ENCODE measurements at regions not wholly inside any gene's neighbourhood (a gene's known extent, or its start where the extent isn't known, plus 50 kb on each side); places are given as distances from the start of the nearest gene placed in this dataset.

DNA sequence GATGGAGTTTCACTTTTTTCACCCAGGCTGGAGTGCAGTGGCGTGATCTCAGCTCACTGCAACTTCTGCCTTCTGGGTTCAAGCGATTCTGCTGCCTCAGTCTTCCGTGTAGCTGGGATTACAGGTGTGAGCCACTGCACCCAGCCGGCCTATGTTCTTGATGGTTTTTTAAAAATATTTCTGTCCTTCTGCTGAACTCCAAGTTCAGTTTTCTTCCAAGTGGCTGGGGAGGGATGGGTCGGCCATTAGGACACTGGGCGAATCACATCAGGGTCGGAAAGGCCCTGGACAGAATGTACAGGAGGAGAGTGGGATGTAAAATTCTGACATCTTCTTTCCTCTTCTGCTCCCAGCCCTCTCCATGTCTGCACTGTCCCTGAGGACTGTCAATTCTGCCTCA is 289.6 kb downstream of the PTPRU start:
- TF ChIP-seq, protein P1, sequence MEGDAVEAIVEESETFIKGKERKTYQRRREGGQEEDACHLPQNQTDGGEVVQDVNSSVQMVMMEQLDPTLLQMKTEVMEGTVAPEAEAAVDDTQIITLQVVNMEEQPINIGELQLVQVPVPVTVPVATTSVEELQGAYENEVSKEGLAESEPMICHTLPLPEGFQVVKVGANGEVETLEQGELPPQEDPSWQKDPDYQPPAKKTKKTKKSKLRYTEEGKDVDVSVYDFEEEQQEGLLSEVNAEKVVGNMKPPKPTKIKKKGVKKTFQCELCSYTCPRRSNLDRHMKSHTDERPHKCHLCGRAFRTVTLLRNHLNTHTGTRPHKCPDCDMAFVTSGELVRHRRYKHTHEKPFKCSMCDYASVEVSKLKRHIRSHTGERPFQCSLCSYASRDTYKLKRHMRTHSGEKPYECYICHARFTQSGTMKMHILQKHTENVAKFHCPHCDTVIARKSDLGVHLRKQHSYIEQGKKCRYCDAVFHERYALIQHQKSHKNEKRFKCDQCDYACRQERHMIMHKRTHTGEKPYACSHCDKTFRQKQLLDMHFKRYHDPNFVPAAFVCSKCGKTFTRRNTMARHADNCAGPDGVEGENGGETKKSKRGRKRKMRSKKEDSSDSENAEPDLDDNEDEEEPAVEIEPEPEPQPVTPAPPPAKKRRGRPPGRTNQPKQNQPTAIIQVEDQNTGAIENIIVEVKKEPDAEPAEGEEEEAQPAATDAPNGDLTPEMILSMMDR (IDR thresholded peaks at IDR 0.05 in 4 of 5, conservative IDR thresholded peaks at IDR 0.05 in 1 of 5) = no peak
- TF ChIP-seq POLR2A (IDR thresholded peaks at IDR 0.05) = no peak

All from gastrocnemius medialis (tissue), 4 donors.